ENCODE measurements at regions not wholly inside any gene's neighbourhood (a gene's known extent, or its start where the extent isn't known, plus 50 kb on each side); places are given as distances from the start of the nearest gene placed in this dataset.

DNA sequence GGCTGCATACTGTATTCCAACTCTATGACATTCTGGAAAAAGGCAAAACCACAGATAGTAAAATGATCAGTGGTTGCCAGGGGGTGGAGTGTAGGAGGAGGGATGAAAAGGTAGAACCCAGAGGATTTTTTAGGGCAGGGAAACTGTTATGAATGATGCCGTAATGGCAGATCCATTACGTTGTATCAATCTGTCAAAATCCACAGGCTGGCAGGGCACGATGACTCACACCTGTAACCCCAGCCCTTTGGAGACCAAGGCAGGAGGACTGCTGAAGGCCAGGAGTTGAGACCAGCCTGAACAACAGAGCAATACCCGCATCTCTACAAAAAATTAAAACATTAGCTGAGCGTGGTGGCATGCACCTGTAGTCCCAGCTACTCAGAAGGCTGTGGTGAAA lies 91.8 kb downstream of the RMI2 start:
- Histone ChIP-seq H3K36me3 (no peaks in the 10 kb centered on the region), H3K9me3 (peaks cover 9 to 18% of the 10 kb centered on the region in 2 donors), H3K4me3 (no peak overlapping the region), H3K27ac (no peak overlapping the region), H3K27me3 (no peaks in the 10 kb centered on the region), H3K4me1 (no peaks in the 10 kb centered on the region)
- no peak for TF ChIP-seq POLR2AphosphoS5 (IDR thresholded peaks at IDR 0.05)
- TF ChIP-seq, protein P1, sequence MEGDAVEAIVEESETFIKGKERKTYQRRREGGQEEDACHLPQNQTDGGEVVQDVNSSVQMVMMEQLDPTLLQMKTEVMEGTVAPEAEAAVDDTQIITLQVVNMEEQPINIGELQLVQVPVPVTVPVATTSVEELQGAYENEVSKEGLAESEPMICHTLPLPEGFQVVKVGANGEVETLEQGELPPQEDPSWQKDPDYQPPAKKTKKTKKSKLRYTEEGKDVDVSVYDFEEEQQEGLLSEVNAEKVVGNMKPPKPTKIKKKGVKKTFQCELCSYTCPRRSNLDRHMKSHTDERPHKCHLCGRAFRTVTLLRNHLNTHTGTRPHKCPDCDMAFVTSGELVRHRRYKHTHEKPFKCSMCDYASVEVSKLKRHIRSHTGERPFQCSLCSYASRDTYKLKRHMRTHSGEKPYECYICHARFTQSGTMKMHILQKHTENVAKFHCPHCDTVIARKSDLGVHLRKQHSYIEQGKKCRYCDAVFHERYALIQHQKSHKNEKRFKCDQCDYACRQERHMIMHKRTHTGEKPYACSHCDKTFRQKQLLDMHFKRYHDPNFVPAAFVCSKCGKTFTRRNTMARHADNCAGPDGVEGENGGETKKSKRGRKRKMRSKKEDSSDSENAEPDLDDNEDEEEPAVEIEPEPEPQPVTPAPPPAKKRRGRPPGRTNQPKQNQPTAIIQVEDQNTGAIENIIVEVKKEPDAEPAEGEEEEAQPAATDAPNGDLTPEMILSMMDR (IDR thresholded peaks at IDR 0.05) = no peak
- TF ChIP-seq POLR2A (IDR thresholded peaks at IDR 0.05) = no peak
- intact Hi-C loops (cut with DNase I; ENCODE audit: low total_unique reads) = no loop called here
- DNase-seq (ENCODE audit: low spot score in 2 of 2) = no peak

DNA sequence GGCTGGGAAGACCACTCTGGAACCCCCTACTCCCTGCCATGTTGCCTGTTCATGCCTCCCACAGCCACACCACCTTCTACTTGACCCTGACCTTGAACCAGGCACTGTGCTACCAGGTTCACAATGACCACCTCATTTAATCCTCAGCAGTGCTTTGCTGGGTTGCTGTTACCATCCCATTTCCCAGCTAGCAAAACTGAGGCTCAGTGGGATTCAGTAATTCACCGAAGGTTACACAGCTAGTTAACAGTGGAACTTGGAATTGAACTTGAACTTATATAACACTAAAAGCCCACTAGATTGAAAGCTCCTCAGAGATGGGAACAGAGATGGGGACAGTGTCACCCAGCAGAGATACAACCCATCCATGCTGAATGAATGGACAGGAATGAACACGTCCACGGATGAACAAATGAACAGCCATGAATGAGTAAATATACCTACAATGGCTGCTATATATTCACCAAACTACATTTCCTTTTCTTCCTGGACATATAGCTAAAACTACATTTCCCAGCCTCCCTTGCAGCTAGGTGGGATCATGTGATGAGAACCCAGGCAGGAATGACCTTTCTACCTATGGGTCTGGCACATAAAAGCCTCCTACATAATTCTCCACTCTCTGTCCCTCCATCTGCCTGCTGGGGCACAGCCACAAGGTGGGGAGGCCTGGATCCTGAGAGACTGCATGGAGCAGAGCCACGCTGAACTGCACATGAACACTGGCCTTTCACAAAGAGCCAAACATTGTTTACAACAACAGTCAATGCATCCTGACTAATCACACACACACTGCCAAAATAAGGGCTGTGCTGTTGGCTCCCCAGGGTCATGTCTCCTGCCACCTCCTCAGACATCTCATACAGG lies 94.8 kb downstream of the RMI2 start:
- intact Hi-C loops (cut with DNase I; ENCODE audit: low total_unique reads) = no loop called here
- no peak overlapping the region for H3K4me3 ChIP-seq
- TF ChIP-seq, protein P1 (IDR thresholded peaks at IDR 0.05) = no peak
- TF ChIP-seq POLR2AphosphoS5 (IDR thresholded peaks at IDR 0.05) (no peak), POLR2A (IDR thresholded peaks at IDR 0.05) (no peak)
- no peak overlapping the region for H3K27ac ChIP-seq
- no peak for DNase-seq (ENCODE audit: low spot score in 2 of 2)
- H3K27me3 ChIP-seq = no peaks in the 10 kb centered on the region
- H3K36me3 ChIP-seq = no peaks in the 10 kb centered on the region
- H3K9me3 ChIP-seq = peaks cover 9 to 11% of the 10 kb centered on the region in 2 donors
- no peaks in the 10 kb centered on the region for H3K4me1 ChIP-seq

DNA sequence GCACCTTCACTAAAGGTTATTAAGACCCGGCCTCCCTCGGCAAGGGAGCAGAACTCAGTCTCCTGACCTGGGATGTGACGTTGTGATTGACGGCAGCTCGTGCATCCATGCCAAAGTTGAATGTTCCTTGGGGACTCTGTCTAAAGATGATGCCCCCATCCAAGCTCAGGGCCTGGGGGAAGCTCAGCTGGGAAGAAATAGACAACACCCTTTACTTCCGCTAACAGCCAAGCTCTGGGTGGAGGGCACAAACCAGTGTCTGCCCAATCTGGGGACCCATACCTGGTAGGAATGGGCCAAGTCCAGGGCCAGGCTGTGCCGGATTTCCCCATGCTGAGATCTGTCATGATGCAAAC lies 95.4 kb downstream of the RMI2 start:
- H3K4me1 ChIP-seq = no peaks in the 10 kb centered on the region
- no peaks in the 10 kb centered on the region for H3K27me3 ChIP-seq
- intact Hi-C loops (cut with DNase I; ENCODE audit: low total_unique reads) = no loop called here
- H3K4me3 ChIP-seq = no peak overlapping the region
- DNase-seq (ENCODE audit: low spot score in 2 of 2) = no peak
- peaks cover 9 to 11% of the 10 kb centered on the region in 2 donors for H3K9me3 ChIP-seq
- TF ChIP-seq POLR2AphosphoS5 (IDR thresholded peaks at IDR 0.05) (no peak), POLR2A (IDR thresholded peaks at IDR 0.05) (no peak)
- TF ChIP-seq, protein P1 (IDR thresholded peaks at IDR 0.05) = no peak
- H3K27ac ChIP-seq = no peak overlapping the region
- H3K36me3 ChIP-seq = no peaks in the 10 kb centered on the region

DNA sequence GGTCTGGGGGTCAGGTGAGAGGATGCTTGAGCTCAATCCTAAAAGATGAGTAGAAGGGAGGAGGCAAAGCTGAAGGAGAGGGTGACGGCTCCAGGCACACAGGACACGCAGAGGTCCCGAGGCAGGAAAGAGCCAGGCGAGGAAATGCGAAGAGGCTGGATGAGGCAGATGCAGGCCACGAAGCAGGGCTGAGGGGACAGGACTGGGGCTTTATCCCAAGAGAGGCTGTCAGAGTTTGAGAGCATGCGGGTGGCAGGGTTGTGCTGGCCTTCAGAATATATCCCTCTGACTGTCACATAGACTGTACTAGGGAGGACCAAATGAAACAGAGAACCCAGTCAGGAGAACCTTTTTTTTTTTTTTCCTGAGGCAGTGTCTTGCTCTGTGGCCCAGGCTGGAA lies 100.2 kb downstream of the RMI2 start:
- no peaks in the 10 kb centered on the region for H3K36me3 ChIP-seq
- no peak overlapping the region for H3K4me3 ChIP-seq
- intact Hi-C loops (cut with DNase I; ENCODE audit: low total_unique reads) = no loop called here

DNA sequence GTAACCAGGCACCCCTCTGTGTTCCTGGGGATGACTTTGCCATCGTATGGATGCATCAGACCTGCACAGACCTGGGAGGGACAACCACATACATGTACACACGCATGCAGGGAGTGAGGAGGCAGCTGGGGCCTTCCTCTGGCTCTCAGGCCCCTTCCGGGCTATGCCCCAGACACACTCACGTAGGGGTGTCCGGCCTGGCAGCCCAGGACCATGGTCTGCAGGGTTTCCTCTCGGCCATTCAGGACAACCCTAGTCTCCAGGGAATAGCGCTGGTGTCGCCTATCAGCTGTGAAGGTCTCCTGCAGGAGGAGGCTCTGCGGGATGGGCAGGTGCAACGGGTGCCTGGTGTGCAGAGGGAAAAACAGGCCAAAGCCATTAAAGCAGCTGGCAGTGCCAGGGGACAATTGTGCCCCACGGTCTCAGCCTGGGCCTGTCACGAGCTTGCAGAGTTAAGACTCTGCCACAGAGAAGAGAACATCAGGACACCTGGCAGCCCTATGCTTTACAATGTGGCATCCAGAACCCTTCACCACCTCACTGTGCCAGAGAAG lies 101.4 kb downstream of the RMI2 start:
- H3K4me3 ChIP-seq = no peak overlapping the region
- H3K4me1 ChIP-seq = no peaks in the 10 kb centered on the region
- TF ChIP-seq, protein P1 (IDR thresholded peaks at IDR 0.05) = no peak
- TF ChIP-seq POLR2A (IDR thresholded peaks at IDR 0.05) (no peak), POLR2AphosphoS5 (IDR thresholded peaks at IDR 0.05) (no peak)
- no peak overlapping the region for H3K27ac ChIP-seq
- intact Hi-C loops (cut with DNase I; ENCODE audit: low total_unique reads) = no loop called here
- no peaks in the 10 kb centered on the region for H3K9me3 ChIP-seq
- no peak for DNase-seq (ENCODE audit: low spot score in 2 of 2)
- no peaks in the 10 kb centered on the region for H3K27me3 ChIP-seq
- no peaks in the 10 kb centered on the region for H3K36me3 ChIP-seq

More for the DNA sequence above, 100.2 kb downstream of the RMI2 start:
- TF ChIP-seq, protein P1 (IDR thresholded peaks at IDR 0.05) = no peak
- no peak for TF ChIP-seq POLR2A (IDR thresholded peaks at IDR 0.05)
- no peak for TF ChIP-seq POLR2AphosphoS5 (IDR thresholded peaks at IDR 0.05)
- no peaks in the 10 kb centered on the region for H3K4me1 ChIP-seq
- H3K9me3 ChIP-seq = peaks cover under 1 to 2% of the 10 kb centered on the region in 2 donors
- H3K27me3 ChIP-seq = no peaks in the 10 kb centered on the region
- no peak for DNase-seq (ENCODE audit: low spot score in 2 of 2)
- no peak overlapping the region for H3K27ac ChIP-seq

All from breast epithelium (tissue), 4 donors.